Panc1 (cell line): ENCODE measurements at regions not wholly inside any gene's neighbourhood (a gene's known extent, or its start where the extent isn't known, plus 50 kb on each side); places are given as distances from the start of the nearest gene placed in this dataset.

Experiments
- CTCF ChIP-seq: fragments of 450-650 bp; IDR thresholded peaks from 2 replicates; pipeline ENCODE4 v1.5.1; 2017; ENCODE audit warnings: mild to moderate bottlenecking
- POLR2AphosphoS5 ChIP-seq: IDR thresholded peaks from 2 replicates; pipeline ENCODE4 v1.6.1; 2012; ENCODE audit warnings: mild to moderate bottlenecking, low read depth, low read length, moderate library complexity
- REST ChIP-seq, 2 experiments: IDR thresholded peaks; 2 replicates each; pipeline ENCODE4 v1.6.1; 2011 to 2012; ENCODE audit warnings: low read depth in 2 of 2, control low read depth in 1 of 2, low read length in 1 of 2, mild to moderate bottlenecking in 1 of 2, moderate library complexity in 1 of 2; ENCODE audit not compliant: insufficient read depth in 1 of 2
- SIN3A ChIP-seq: IDR thresholded peaks from 2 replicates; pipeline ENCODE4 v1.6.1; 2012; ENCODE audit warnings: low read depth, mild to moderate bottlenecking, low read length, moderate library complexity, borderline replicate concordance; ENCODE audit not compliant: insufficient read depth
- TCF7L2 ChIP-seq: IDR thresholded peaks from 2 replicates; pipeline ENCODE4 v1.6.1; 2011; ENCODE audit warnings: mild to moderate bottlenecking, low read depth, low read length, inconsistent platforms

- TF ChIP-seq CTCF (no peak), POLR2AphosphoS5 (no peak), REST (IDR thresholded peaks at IDR 0.05; ENCODE audit: insufficient read depth in 1 of 2, low read depth in 2 of 2, low read length in 1 of 2) (no peak), TCF7L2 (no peak), SIN3A (no peak)
Measured at GRCh38 chr5:108557686-108558085, 175.8 kb upstream of the FBXL17 start.
